ENCODE measurements at regions not wholly inside any gene's neighbourhood (a gene's known extent, or its start where the extent isn't known, plus 50 kb on each side); places are given as distances from the start of the nearest gene placed in this dataset.

GRCh38 chr15:94031072-94031471, 200.3 kb upstream of the MCTP2 start:
- Histone ChIP-seq H3F3A (ENCODE audit: low read depth) (no peaks in the 10 kb centered on the region), H4K20me1 (ENCODE audit: insufficient read depth, low read length, poor library complexity, severe bottlenecking) (no peaks in the 10 kb centered on the region), H3K4me1 (ENCODE audit: insufficient read depth, low read length, poor library complexity, severe bottlenecking) (no peaks in the 10 kb centered on the region), H3K27me3 (ENCODE audit: insufficient read depth, low read length, poor library complexity, severe bottlenecking) (no peaks in the 10 kb centered on the region), H3K36me3 (ENCODE audit: insufficient read depth, low read length) (no peaks in the 10 kb centered on the region), H3K4me3 (ENCODE audit: low read length, poor library complexity, severe bottlenecking) (no peak overlapping the region), H3K79me2 (ENCODE audit: insufficient read depth, low read length) (no peaks in the 10 kb centered on the region), H3K4me2 (ENCODE audit: low read depth, low read length, poor library complexity, severe bottlenecking) (no peak overlapping the region), H3K9ac (ENCODE audit: low read depth, low read length, poor library complexity, severe bottlenecking) (no peak overlapping the region), H2AFZ (ENCODE audit: low read length) (no peak overlapping the region), H3K9me2 (replicated peaks; ENCODE audit: low read depth, low read length) (no peaks in the 10 kb centered on the region), H3K9me3 (ENCODE audit: insufficient read depth, low read depth, low read length) (no peaks in the 10 kb centered on the region)
- TF ChIP-seq, protein P1, sequence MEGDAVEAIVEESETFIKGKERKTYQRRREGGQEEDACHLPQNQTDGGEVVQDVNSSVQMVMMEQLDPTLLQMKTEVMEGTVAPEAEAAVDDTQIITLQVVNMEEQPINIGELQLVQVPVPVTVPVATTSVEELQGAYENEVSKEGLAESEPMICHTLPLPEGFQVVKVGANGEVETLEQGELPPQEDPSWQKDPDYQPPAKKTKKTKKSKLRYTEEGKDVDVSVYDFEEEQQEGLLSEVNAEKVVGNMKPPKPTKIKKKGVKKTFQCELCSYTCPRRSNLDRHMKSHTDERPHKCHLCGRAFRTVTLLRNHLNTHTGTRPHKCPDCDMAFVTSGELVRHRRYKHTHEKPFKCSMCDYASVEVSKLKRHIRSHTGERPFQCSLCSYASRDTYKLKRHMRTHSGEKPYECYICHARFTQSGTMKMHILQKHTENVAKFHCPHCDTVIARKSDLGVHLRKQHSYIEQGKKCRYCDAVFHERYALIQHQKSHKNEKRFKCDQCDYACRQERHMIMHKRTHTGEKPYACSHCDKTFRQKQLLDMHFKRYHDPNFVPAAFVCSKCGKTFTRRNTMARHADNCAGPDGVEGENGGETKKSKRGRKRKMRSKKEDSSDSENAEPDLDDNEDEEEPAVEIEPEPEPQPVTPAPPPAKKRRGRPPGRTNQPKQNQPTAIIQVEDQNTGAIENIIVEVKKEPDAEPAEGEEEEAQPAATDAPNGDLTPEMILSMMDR (conservative IDR thresholded peaks at IDR 0.05; ENCODE audit: low read length) = no peak
- TF ChIP-seq EZH2phosphoT487 (IDR thresholded peaks at IDR 0.05; ENCODE audit: borderline replicate concordance) = no peak

DNA sequence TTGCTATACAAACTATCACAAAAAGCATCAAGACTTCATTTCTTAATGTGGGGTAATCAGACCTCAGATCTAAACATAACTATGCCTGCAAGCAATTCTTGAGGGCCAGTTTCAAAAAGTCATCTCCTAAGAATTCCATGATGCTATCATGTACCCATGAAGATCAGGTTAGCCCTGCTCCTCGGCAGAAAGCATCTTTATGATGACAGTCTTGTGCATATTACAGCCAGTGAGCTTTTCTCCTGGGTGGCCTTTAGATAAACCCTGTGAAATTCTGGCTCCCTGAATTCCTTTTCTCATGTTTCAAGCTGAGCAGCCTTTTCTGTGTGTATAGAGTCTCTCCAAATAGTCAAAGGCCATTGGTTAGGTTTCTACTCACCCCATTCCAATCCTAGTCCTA, 201.9 kb upstream of the MCTP2 start:
- H3K4me3 ChIP-seq (ENCODE audit: low read length, poor library complexity, severe bottlenecking) = no peak overlapping the region

GRCh38 chr15:94028809-94029208, 202.6 kb upstream of the MCTP2 start:
- Histone ChIP-seq H3K9me3 (ENCODE audit: insufficient read depth, low read depth, low read length) (no peaks in the 10 kb centered on the region), H3K4me1 (ENCODE audit: insufficient read depth, low read length, poor library complexity, severe bottlenecking) (no peaks in the 10 kb centered on the region), H3K4me3 (ENCODE audit: low read length, poor library complexity, severe bottlenecking) (no peak overlapping the region), H3F3A (ENCODE audit: low read depth) (no peaks in the 10 kb centered on the region), H3K36me3 (ENCODE audit: insufficient read depth, low read length) (no peaks in the 10 kb centered on the region), H2AFZ (ENCODE audit: low read length) (no peak overlapping the region), H3K27me3 (ENCODE audit: insufficient read depth, low read length, poor library complexity, severe bottlenecking) (no peaks in the 10 kb centered on the region), H3K9me2 (replicated peaks; ENCODE audit: low read depth, low read length) (no peaks in the 10 kb centered on the region), H4K20me1 (ENCODE audit: insufficient read depth, low read length, poor library complexity, severe bottlenecking) (no peaks in the 10 kb centered on the region), H3K79me2 (ENCODE audit: insufficient read depth, low read length) (no peaks in the 10 kb centered on the region), H3K4me2 (ENCODE audit: low read depth, low read length, poor library complexity, severe bottlenecking) (no peak overlapping the region), H3K9ac (ENCODE audit: low read depth, low read length, poor library complexity, severe bottlenecking) (no peak overlapping the region)
- TF ChIP-seq EZH2phosphoT487 (IDR thresholded peaks at IDR 0.05; ENCODE audit: borderline replicate concordance) = no peak
- TF ChIP-seq, protein P1 (conservative IDR thresholded peaks at IDR 0.05; ENCODE audit: low read length) = no peak

More for the DNA sequence above, 201.9 kb upstream of the MCTP2 start:
- H3K36me3 ChIP-seq (ENCODE audit: insufficient read depth, low read length) = no peaks in the 10 kb centered on the region
- no peaks in the 10 kb centered on the region for H3F3A ChIP-seq (ENCODE audit: low read depth)
- TF ChIP-seq, protein P1 (conservative IDR thresholded peaks at IDR 0.05; ENCODE audit: low read length) = no peak
- TF ChIP-seq EZH2phosphoT487 (IDR thresholded peaks at IDR 0.05; ENCODE audit: borderline replicate concordance) = no peak
- H3K9ac ChIP-seq (ENCODE audit: low read depth, low read length, poor library complexity, severe bottlenecking) = no peak overlapping the region
- no peaks in the 10 kb centered on the region for H3K9me2 ChIP-seq (replicated peaks; ENCODE audit: low read depth, low read length)
- no peaks in the 10 kb centered on the region for H4K20me1 ChIP-seq (ENCODE audit: insufficient read depth, low read length, poor library complexity, severe bottlenecking)
- H3K4me2 ChIP-seq (ENCODE audit: low read depth, low read length, poor library complexity, severe bottlenecking) = no peak overlapping the region
- no peaks in the 10 kb centered on the region for H3K27me3 ChIP-seq (ENCODE audit: insufficient read depth, low read length, poor library complexity, severe bottlenecking)
- no peak overlapping the region for H2AFZ ChIP-seq (ENCODE audit: low read length)
- no peaks in the 10 kb centered on the region for H3K9me3 ChIP-seq (ENCODE audit: insufficient read depth, low read depth, low read length)
- no peaks in the 10 kb centered on the region for H3K4me1 ChIP-seq (ENCODE audit: insufficient read depth, low read length, poor library complexity, severe bottlenecking)
- H3K79me2 ChIP-seq (ENCODE audit: insufficient read depth, low read length) = no peaks in the 10 kb centered on the region

Measured in Loucy (cell line).